SK-N-DZ (cell line): ENCODE measurements at regions not wholly inside any gene's neighbourhood (a gene's known extent, or its start where the extent isn't known, plus 50 kb on each side); places are given as distances from the start of the nearest gene placed in this dataset.

ENCODE experiments used
- DNase-seq: peaks from one replicate; pipeline ENCODE4 v3.0.0-alpha.2; 2015; ENCODE audit warnings: low spot score

GRCh38 chr11:35077709-35078469, 61.1 kb upstream of the CD44 start:
- no peak for DNase-seq

- no peak for DNase-seq
Measured at GRCh38 chr11:35078470-35078735, 60.6 kb upstream of the CD44 start.

- DNase-seq: no peak
Measured at GRCh38 chr11:35079611-35080010, 59.4 kb upstream of the CD44 start.

- DNase-seq: no peak
Measured at GRCh38 chr11:35082321-35083180, 56.4 kb upstream of the CD44 start.

GRCh38 chr11:35083181-35083430, 55.9 kb upstream of the CD44 start:
- no peak for DNase-seq

- no peak for DNase-seq
Measured at GRCh38 chr11:35083431-35084238, 55.3 kb upstream of the CD44 start.

- DNase-seq: no peak
Measured at GRCh38 chr11:35084817-35085440, 54.0 kb upstream of the CD44 start.

GRCh38 chr11:35085531-35086165, 53.3 kb upstream of the CD44 start:
- DNase-seq: no peak

GRCh38 chr11:35087648-35088047, 51.3 kb upstream of the CD44 start:
- no peak for DNase-seq

GRCh38 chr11:35088226-35088625, 50.7 kb upstream of the CD44 start:
- DNase-seq: no peak

- DNase-seq: no peak
Measured at GRCh38 chr11:35088676-35089075, 50.3 kb upstream of the CD44 start.
